Upper lobe of left lung (tissue), 4 donors: ENCODE measurements at regions not wholly inside any gene's neighbourhood (a gene's known extent, or its start where the extent isn't known, plus 50 kb on each side); places are given as distances from the start of the nearest gene placed in this dataset.

Experiments used
- CTCF ChIP-seq, 6 experiments: fragments of 450-650 bp in 4 of 6; fragments of 200-600 bp in 2 of 6; sonication (generic) in 2 of 6; IDR thresholded peaks; one replicate each; pipeline ENCODE4 v1.5.1; 2016 to 2019; ENCODE audit warnings: antibody characterized with exemption in 6 of 6
- EP300 ChIP-seq, 4 donors: sonication (generic); formaldehyde crosslinking; IDR thresholded peaks; one replicate each; pipeline ENCODE4 v1.5.1; 2017; ENCODE audit warnings: antibody characterized with exemption in 4 of 4, control low read depth in 2 of 4

- no peak for TF ChIP-seq CTCF (IDR thresholded peaks at IDR 0.05)
- TF ChIP-seq EP300 (IDR thresholded peaks at IDR 0.05), result no peak
These were observed 73.4 kb upstream of the RGS2 start for GRCh38 chr1:192735298-192735915.
